IPS-20b (cell line): ENCODE measurements at regions not wholly inside any gene's neighbourhood (a gene's known extent, or its start where the extent isn't known, plus 50 kb on each side); places are given as distances from the start of the nearest gene placed in this dataset.

ENCODE experiments used
- H3K27ac ChIP-seq: one replicate; pipeline ENCODE4 v1.5.1; 2013; ENCODE audit warnings: low read length
- H3K27me3 ChIP-seq: 2 replicates; pipeline ENCODE4 v1.6.1; 2013; ENCODE audit warnings: mild to moderate bottlenecking, low read length, inconsistent platforms; ENCODE audit not compliant: insufficient read depth
- H3K36me3 ChIP-seq: 2 replicates; pipeline ENCODE4 v1.6.1; 2013; ENCODE audit warnings: low read depth, mild to moderate bottlenecking, inconsistent platforms, low read length, moderate library complexity; ENCODE audit not compliant: insufficient read depth
- H3K4me1 ChIP-seq: 2 replicates; pipeline ENCODE4 v1.6.1; 2013; ENCODE audit warnings: mild to moderate bottlenecking, control low read depth, inconsistent platforms, low read length, moderate library complexity; ENCODE audit not compliant: insufficient read depth
- H3K4me3 ChIP-seq: 2 replicates; pipeline ENCODE4 v1.5.1; 2013; ENCODE audit warnings: mild to moderate bottlenecking, low read length, inconsistent platforms
- H3K9ac ChIP-seq: 2 replicates; pipeline ENCODE4 v1.6.1; 2013; ENCODE audit warnings: low read depth, mild to moderate bottlenecking, inconsistent platforms, low read length, moderate library complexity
- H3K9me3 ChIP-seq: 2 replicates; pipeline ENCODE4 v1.6.1; 2013; ENCODE audit warnings: mild to moderate bottlenecking, low read depth, low read length, inconsistent platforms; ENCODE audit not compliant: insufficient read depth

- H3K4me3 ChIP-seq = no peak overlapping the region
- no peak overlapping the region for H3K27ac ChIP-seq
Observed at GRCh38 chr5:39854771-39855410, 430.1 kb upstream of the DAB2 start.

GRCh38 chr5:39850291-39850690 is 425.5 kb upstream of the DAB2 start:
- H3K9ac ChIP-seq = no peak overlapping the region

More at GRCh38 chr5:39854771-39855410, 430.1 kb upstream of the DAB2 start:
- Histone ChIP-seq H3K36me3 (no peaks in the 10 kb centered on the region), H3K9me3 (no peaks in the 10 kb centered on the region), H3K27me3 (no peaks in the 10 kb centered on the region), H3K4me1 (no peaks in the 10 kb centered on the region), H3K9ac (no peak overlapping the region)

GRCh38 chr5:39846144-39846543 is 421.4 kb upstream of the DAB2 start:
- no peaks in the 10 kb centered on the region for H3K27me3 ChIP-seq
- H3K4me3 ChIP-seq = no peak overlapping the region

More at GRCh38 chr5:39850291-39850690, 425.5 kb upstream of the DAB2 start:
- Histone ChIP-seq H3K36me3 (no peaks in the 10 kb centered on the region), H3K27ac (no peak overlapping the region), H3K4me1 (no peaks in the 10 kb centered on the region), H3K9me3 (no peaks in the 10 kb centered on the region), H3K27me3 (no peaks in the 10 kb centered on the region), H3K4me3 (no peak overlapping the region)

GRCh38 chr5:39843767-39844166 is 419.0 kb upstream of the DAB2 start:
- H3K27ac ChIP-seq = no peak overlapping the region
- peaks cover 6% of the 10 kb centered on the region; the same call in 1 of the 2 replicates for H3K9me3 ChIP-seq
- no peak overlapping the region for H3K9ac ChIP-seq
- no peak overlapping the region for H3K4me3 ChIP-seq
- H3K4me1 ChIP-seq = no peaks in the 10 kb centered on the region
- H3K27me3 ChIP-seq = no peaks in the 10 kb centered on the region
- H3K36me3 ChIP-seq = no peaks in the 10 kb centered on the region

More at GRCh38 chr5:39846144-39846543, 421.4 kb upstream of the DAB2 start:
- H3K9me3 ChIP-seq = no peaks in the 10 kb centered on the region
- H3K27ac ChIP-seq = no peak overlapping the region
- H3K36me3 ChIP-seq = no peaks in the 10 kb centered on the region
- no peak overlapping the region for H3K9ac ChIP-seq
- no peaks in the 10 kb centered on the region for H3K4me1 ChIP-seq

GRCh38 chr5:39835371-39835770 is 410.6 kb upstream of the DAB2 start:
- Histone ChIP-seq H3K27ac (no peak overlapping the region), H3K9me3 (peaks cover 6% of the 10 kb centered on the region; the same call in 1 of the 2 replicates), H3K36me3 (no peaks in the 10 kb centered on the region), H3K4me3 (no peak overlapping the region), H3K9ac (no peak overlapping the region), H3K27me3 (no peaks in the 10 kb centered on the region), H3K4me1 (no peaks in the 10 kb centered on the region)

- H3K4me3 ChIP-seq = no peak overlapping the region
- H3K36me3 ChIP-seq = no peaks in the 10 kb centered on the region
- no peaks in the 10 kb centered on the region for H3K9me3 ChIP-seq
- no peaks in the 10 kb centered on the region for H3K27me3 ChIP-seq
- H3K27ac ChIP-seq = no peak overlapping the region
- H3K9ac ChIP-seq = no peak overlapping the region
- H3K4me1 ChIP-seq = no peaks in the 10 kb centered on the region
Observed at GRCh38 chr5:39829441-39829840, 404.7 kb upstream of the DAB2 start.

- Histone ChIP-seq H3K27ac (no peak overlapping the region), H3K9me3 (no peaks in the 10 kb centered on the region), H3K36me3 (no peaks in the 10 kb centered on the region), H3K4me1 (no peaks in the 10 kb centered on the region), H3K27me3 (no peaks in the 10 kb centered on the region), H3K9ac (no peak overlapping the region), H3K4me3 (no peak overlapping the region)
Observed at GRCh38 chr5:39826051-39826450, 401.3 kb upstream of the DAB2 start.

GRCh38 chr5:39825301-39825700 is 400.5 kb upstream of the DAB2 start:
- no peaks in the 10 kb centered on the region for H3K36me3 ChIP-seq
- no peak overlapping the region for H3K4me3 ChIP-seq
- no peak overlapping the region for H3K27ac ChIP-seq
- H3K9me3 ChIP-seq = no peaks in the 10 kb centered on the region
- H3K4me1 ChIP-seq = no peaks in the 10 kb centered on the region
- H3K9ac ChIP-seq = no peak overlapping the region
- no peaks in the 10 kb centered on the region for H3K27me3 ChIP-seq

GRCh38 chr5:39822020-39822419 is 397.2 kb upstream of the DAB2 start:
- no peak overlapping the region for H3K9ac ChIP-seq
- H3K4me1 ChIP-seq = no peaks in the 10 kb centered on the region
- H3K27me3 ChIP-seq = no peaks in the 10 kb centered on the region
- H3K9me3 ChIP-seq = no peaks in the 10 kb centered on the region
- no peak overlapping the region for H3K4me3 ChIP-seq
- no peaks in the 10 kb centered on the region for H3K36me3 ChIP-seq
- H3K27ac ChIP-seq = no peak overlapping the region

- Histone ChIP-seq H3K36me3 (no peaks in the 10 kb centered on the region), H3K9me3 (no peaks in the 10 kb centered on the region), H3K4me3 (no peak overlapping the region), H3K9ac (no peak overlapping the region), H3K27ac (no peak overlapping the region), H3K27me3 (no peaks in the 10 kb centered on the region), H3K4me1 (no peaks in the 10 kb centered on the region; the same call in 1 of the 2 replicates)
Observed at GRCh38 chr5:39816866-39817265, 392.1 kb upstream of the DAB2 start.

GRCh38 chr5:39816156-39816845 is 391.5 kb upstream of the DAB2 start:
- Histone ChIP-seq H3K9ac (no peak overlapping the region), H3K9me3 (no peaks in the 10 kb centered on the region), H3K4me1 (no peaks in the 10 kb centered on the region; the same call in 1 of the 2 replicates), H3K27ac (no peak overlapping the region), H3K36me3 (no peaks in the 10 kb centered on the region), H3K27me3 (no peaks in the 10 kb centered on the region), H3K4me3 (no peak overlapping the region)

- no peaks in the 10 kb centered on the region for H3K27me3 ChIP-seq
- no peak overlapping the region for H3K9ac ChIP-seq
- H3K4me1 ChIP-seq = no peaks in the 10 kb centered on the region; the same call in 1 of the 2 replicates
- no peak overlapping the region for H3K27ac ChIP-seq
- H3K9me3 ChIP-seq = no peaks in the 10 kb centered on the region
- H3K4me3 ChIP-seq = no peak overlapping the region
- no peaks in the 10 kb centered on the region for H3K36me3 ChIP-seq
Observed at GRCh38 chr5:39815711-39816110, 390.9 kb upstream of the DAB2 start.
